GM23248 (cell line): ENCODE measurements at regions not wholly inside any gene's neighbourhood (a gene's known extent, or its start where the extent isn't known, plus 50 kb on each side); places are given as distances from the start of the nearest gene placed in this dataset.

Source experiments
- DNase-seq: peaks from one replicate; pipeline ENCODE4 v3.0.0-alpha.2; 2015
- H2AFZ ChIP-seq: fragments of 200-600 bp; sonication (generic); 2 replicates; pipeline ENCODE4 v1.6.1; 2016; ENCODE audit warnings: antibody characterized with exemption
- H3F3A ChIP-seq: fragments of 200-600 bp; sonication (generic); 2 replicates; pipeline ENCODE4 v1.6.1; 2016; ENCODE audit warnings: mild to moderate bottlenecking, antibody characterized with exemption, mixed run types; ENCODE audit not compliant: insufficient read depth
- H3K27ac ChIP-seq: fragments of 200-600 bp; sonication (generic); 2 replicates; pipeline ENCODE4 v1.5.1; 2016; ENCODE audit warnings: mild to moderate bottlenecking
- H3K27me3 ChIP-seq: fragments of 200-600 bp; sonication (generic); replicated peaks from 2 replicates; pipeline ENCODE4 v1.6.1; 2016; ENCODE audit warnings: mild to moderate bottlenecking; ENCODE audit not compliant: insufficient read depth
- H3K36me3 ChIP-seq: fragments of 200-600 bp; sonication (generic); 2 replicates; pipeline ENCODE4 v1.6.1; 2016; ENCODE audit warnings: low read depth, mild to moderate bottlenecking
- H3K4me1 ChIP-seq: fragments of 200-600 bp; sonication (generic); 2 replicates; pipeline ENCODE4 v1.6.1; 2016; ENCODE audit warnings: mild to moderate bottlenecking; ENCODE audit not compliant: insufficient read depth
- H3K4me2 ChIP-seq: fragments of 200-600 bp; sonication (generic); one replicate; pipeline ENCODE4 v1.6.1; 2016; ENCODE audit warnings: mild to moderate bottlenecking; ENCODE audit not compliant: unreplicated experiment
- H3K4me3 ChIP-seq: fragments of 200-600 bp; sonication (generic); 2 replicates; pipeline ENCODE4 v1.5.1; 2016; ENCODE audit warnings: mild to moderate bottlenecking
- H3K79me2 ChIP-seq: fragments of 200-600 bp; sonication (generic); 2 replicates; pipeline ENCODE4 v1.6.1; 2016; ENCODE audit warnings: mild to moderate bottlenecking; ENCODE audit not compliant: insufficient read depth
- H3K9ac ChIP-seq: fragments of 200-600 bp; sonication (generic); 2 replicates; pipeline ENCODE4 v1.6.1; 2016; ENCODE audit warnings: mild to moderate bottlenecking
- H3K9me2 ChIP-seq: fragments of 200-600 bp; sonication (generic); 2 replicates; pipeline ENCODE4 v1.6.1; 2016; ENCODE audit warnings: mixed run types, mild to moderate bottlenecking, moderate library complexity; ENCODE audit not compliant: insufficient read depth
- H3K9me3 ChIP-seq: fragments of 200-600 bp; sonication (generic); one replicate; pipeline ENCODE4 v1.6.1; 2017; ENCODE audit warnings: low read depth
- H4K20me1 ChIP-seq: fragments of 200-600 bp; sonication (generic); 2 replicates; pipeline ENCODE4 v1.6.0; 2016; ENCODE audit not compliant: insufficient read depth
- EZH2 ChIP-seq: fragments of 200-600 bp; sonication (generic); IDR thresholded peaks from 2 replicates; pipeline ENCODE4 v1.6.1; 2018; ENCODE audit warnings: antibody characterized with exemption, mild to moderate bottlenecking; ENCODE audit not compliant: insufficient read depth, poor library complexity, severe bottlenecking
- EZH2phosphoT487 ChIP-seq: fragments of 200-600 bp; sonication (generic); IDR thresholded peaks from 2 replicates; pipeline ENCODE4 v1.6.1; 2018; ENCODE audit warnings: antibody characterized with exemption, moderate library complexity, mild to moderate bottlenecking, low read depth; ENCODE audit not compliant: insufficient read depth
- WGBS, 2 experiments: methylation state at CpG; one replicate each; pipeline ENCODE4 v1.1.6; 2015 to 2017; ENCODE audit warnings: low lambda C conversion rate in 2 of 2, low coverage in 1 of 2; ENCODE audit errors: missing lambda C conversion rate in 2 of 2; 5-methylcytosine and 5-hydroxymethylcytosine counted together
- in situ Hi-C: fragments of 300-500 bp; cut with MboI; formaldehyde crosslinking; loops from 2 replicates; pipeline ENCODE4 v1.15.0; 2020

DNA sequence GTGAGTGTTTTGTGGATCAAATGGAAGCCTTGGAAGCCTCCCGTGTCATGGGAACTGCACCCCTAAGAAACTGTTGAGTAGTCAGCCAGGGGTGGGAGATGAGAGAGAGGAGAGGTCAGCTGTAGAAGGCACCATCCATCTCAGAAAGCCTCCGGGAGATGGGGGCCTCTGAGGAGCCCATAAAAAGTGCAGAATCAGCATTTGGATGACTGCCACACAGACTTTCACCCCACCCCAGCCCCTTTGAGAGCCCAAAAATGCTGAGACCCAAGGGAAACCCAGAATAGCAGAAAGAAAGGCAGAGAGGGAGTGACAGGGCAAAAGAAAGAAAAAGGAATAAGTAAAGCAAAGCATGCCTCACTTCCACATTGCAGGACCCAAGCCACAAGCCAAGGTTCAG is 443.1 kb upstream of the ZEB2 start:
- DNase-seq = no peak
- Histone ChIP-seq H3K4me1 (no peaks in the 10 kb centered on the region), H3K9me3 (no peaks in the 10 kb centered on the region), H3K9me2 (peaks cover 4% of the 10 kb centered on the region; the same call in 1 of the 2 replicates), H3K79me2 (no peaks in the 10 kb centered on the region), H3K36me3 (no peaks in the 10 kb centered on the region), H3K27ac (no peak overlapping the region), H2AFZ (no peak overlapping the region), H3K27me3 (no peaks in the 10 kb centered on the region), H4K20me1 (no peaks in the 10 kb centered on the region), H3K4me2 (no peak overlapping the region), H3F3A (no peaks in the 10 kb centered on the region), H3K4me3 (no peak overlapping the region), H3K9ac (no peak overlapping the region)
- no peak for TF ChIP-seq EZH2phosphoT487
- TF ChIP-seq EZH2 = no peak
- 78 to 88% methylated on average over 1 to 2 of the region's 2 CpGs for WGBS, 2 experiments
- in situ Hi-C loops = no loop called here

GRCh38 chr2:144959416-144959815 is 439.5 kb upstream of the ZEB2 start:
- in situ Hi-C loops = no loop called here
- no peak for DNase-seq
- WGBS, 2 experiments = 68 to 74% methylated on average over 2 of the region's 2 CpGs
- no peak overlapping the region for H3K9ac ChIP-seq
- H3K79me2 ChIP-seq = no peaks in the 10 kb centered on the region
- H3K4me2 ChIP-seq = no peak overlapping the region
- TF ChIP-seq EZH2 (no peak), EZH2phosphoT487 (no peak)
- H3K9me2 ChIP-seq = peaks cover 4% of the 10 kb centered on the region; the same call in 1 of the 2 replicates
- no peaks in the 10 kb centered on the region for H3K36me3 ChIP-seq
- H3K9me3 ChIP-seq = no peaks in the 10 kb centered on the region
- no peaks in the 10 kb centered on the region for H3K27me3 ChIP-seq
- no peaks in the 10 kb centered on the region for H4K20me1 ChIP-seq
- no peaks in the 10 kb centered on the region for H3F3A ChIP-seq
- H3K27ac ChIP-seq = no peak overlapping the region
- H3K4me1 ChIP-seq = no peaks in the 10 kb centered on the region
- H3K4me3 ChIP-seq = no peak overlapping the region
- H2AFZ ChIP-seq = no peak overlapping the region

DNA sequence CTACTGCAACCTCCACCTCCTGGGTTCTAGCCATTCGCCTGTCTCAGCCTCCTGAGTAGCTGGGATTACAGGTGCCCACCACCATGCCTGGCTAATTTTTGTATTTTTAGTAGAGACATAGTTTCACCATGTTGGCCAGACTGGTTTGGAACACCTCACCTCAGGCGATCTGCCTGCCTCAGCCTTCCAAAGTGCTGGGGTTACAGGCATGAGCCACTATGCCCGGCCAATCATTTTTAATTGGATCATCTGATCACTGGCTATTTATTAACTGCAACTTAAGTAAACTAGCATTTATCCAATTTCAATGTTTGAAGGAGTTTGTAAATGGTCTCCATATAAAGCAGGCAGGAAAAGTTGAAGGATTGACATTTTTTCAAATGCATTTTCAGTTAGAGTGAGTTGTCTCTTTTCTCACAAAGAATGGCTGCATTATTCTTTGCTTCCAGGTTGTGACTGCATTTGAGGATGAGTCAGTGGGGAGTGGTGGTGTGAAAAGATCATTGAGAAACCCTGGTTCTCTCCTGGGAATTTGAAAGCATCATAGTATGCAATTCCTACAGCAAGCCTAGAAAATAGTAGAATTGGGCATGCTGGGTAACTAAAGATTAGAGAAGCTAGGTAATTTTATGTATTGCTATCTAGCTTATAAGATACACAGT is 431.1 kb upstream of the ZEB2 start:
- H3K36me3 ChIP-seq = no peaks in the 10 kb centered on the region
- in situ Hi-C loops = no loop called here
- no peaks in the 10 kb centered on the region for H3K9me2 ChIP-seq
- no peaks in the 10 kb centered on the region for H3K9me3 ChIP-seq
- no peaks in the 10 kb centered on the region for H3K27me3 ChIP-seq
- peak overlapping the region; percentile 60 for H3K9ac ChIP-seq
- DNase-seq = peak; percentile 97
- peak overlapping the region; percentile 92 for H3K27ac ChIP-seq
- H3K79me2 ChIP-seq = no peaks in the 10 kb centered on the region
- H2AFZ ChIP-seq = peak overlapping the region; percentile 54
- peaks cover 11% of the 10 kb centered on the region for H3K4me1 ChIP-seq
- 43 to 49% methylated on average over 3 of the region's 3 CpGs for WGBS, 2 experiments
- peaks cover 6% of the 10 kb centered on the region; the same call in 1 of the 2 replicates for H3F3A ChIP-seq
- TF ChIP-seq EZH2phosphoT487 = no peak
- TF ChIP-seq EZH2 = no peak
- peak overlapping the region; percentile 78 for H3K4me2 ChIP-seq
- no peaks in the 10 kb centered on the region for H4K20me1 ChIP-seq
- H3K4me3 ChIP-seq = peak overlapping the region; percentile 21; the same call in 1 of the 2 replicates

GRCh38 chr2:144948205-144948855 is 428.4 kb upstream of the ZEB2 start:
- TF ChIP-seq EZH2phosphoT487 (no peak), EZH2 (no peak)
- H3K27ac ChIP-seq = no peak overlapping the region
- H2AFZ ChIP-seq = peak overlapping the region; percentile 4; the same call in 1 of the 2 replicates
- H3K27me3 ChIP-seq = no peaks in the 10 kb centered on the region
- no peak overlapping the region for H3K9ac ChIP-seq
- H3F3A ChIP-seq = peaks cover 21% of the 10 kb centered on the region
- 97 to 100% methylated on average over 2 of the region's 2 CpGs for WGBS, 2 experiments
- H3K79me2 ChIP-seq = no peaks in the 10 kb centered on the region
- H3K4me3 ChIP-seq = no peak overlapping the region
- H3K4me1 ChIP-seq = peaks cover 27% of the 10 kb centered on the region
- H3K36me3 ChIP-seq = no peaks in the 10 kb centered on the region
- no peaks in the 10 kb centered on the region for H4K20me1 ChIP-seq
- DNase-seq = no peak
- H3K4me2 ChIP-seq = no peak overlapping the region
- no peaks in the 10 kb centered on the region for H3K9me2 ChIP-seq
- in situ Hi-C loops = no loop called here
- H3K9me3 ChIP-seq = no peaks in the 10 kb centered on the region
